Suprapubic skin (tissue), 4 donors: ENCODE measurements at regions not wholly inside any gene's neighbourhood (a gene's known extent, or its start where the extent isn't known, plus 50 kb on each side); places are given as distances from the start of the nearest gene placed in this dataset.
"Not testable (repeated sequence)": the region's sequence is repeated elsewhere in the genome, so short reads cannot be mapped to it uniquely, and the experiment has no call there.

Experiments
- DNase-seq, 2 donors: peaks; one replicate each; pipeline ENCODE4 v3.0.0-alpha.2; 2019; ENCODE audit warnings: low spot score in 2 of 2
- H3K27ac ChIP-seq: fragments of 200-600 bp; sonication (generic); one replicate; pipeline ENCODE4 v1.5.1; 2019
- H3K27me3 ChIP-seq: fragments of 200-600 bp; sonication (generic); one replicate; pipeline ENCODE4 v1.5.1; 2019
- H3K36me3 ChIP-seq: fragments of 200-600 bp; sonication (generic); one replicate; pipeline ENCODE4 v1.5.1; 2019
- H3K4me1 ChIP-seq: fragments of 200-600 bp; sonication (generic); one replicate; pipeline ENCODE4 v1.5.1; 2019
- H3K4me3 ChIP-seq: fragments of 200-600 bp; sonication (generic); one replicate; pipeline ENCODE4 v1.5.1; 2019; ENCODE audit warnings: mild to moderate bottlenecking
- H3K9me3 ChIP-seq: fragments of 200-600 bp; sonication (generic); one replicate; pipeline ENCODE4 v1.5.1; 2019
- CTCF ChIP-seq, 2 donors: fragments of 200-600 bp in 1 of 2; fragments of 450-650 bp in 1 of 2; sonication (generic) in 1 of 2; IDR thresholded peaks; one replicate each; pipeline ENCODE4 v1.5.1; 2016 to 2019; ENCODE audit warnings: antibody characterized with exemption in 2 of 2, mild to moderate bottlenecking in 1 of 2, moderate library complexity in 1 of 2
- EP300 ChIP-seq: sonication (generic); formaldehyde crosslinking; IDR thresholded peaks from one replicate; pipeline ENCODE4 v1.6.1; 2017; ENCODE audit warnings: antibody characterized with exemption
- POLR2A ChIP-seq, 2 donors: fragments of 450-650 bp; IDR thresholded peaks; one replicate each; pipeline ENCODE4 v1.6.1; 2017; ENCODE audit warnings: antibody characterized with exemption in 2 of 2, mild to moderate bottlenecking in 2 of 2, moderate library complexity in 2 of 2
- POLR2AphosphoS5 ChIP-seq, 3 donors: sonication (generic); formaldehyde crosslinking; IDR thresholded peaks; one replicate each; pipeline ENCODE4 v1.6.1; 2017; ENCODE audit warnings: antibody characterized with exemption in 3 of 3
- WGBS: methylation state at CpG from one replicate; pipeline ENCODE4 v1.1.5; 2018; 5-methylcytosine and 5-hydroxymethylcytosine counted together

DNA sequence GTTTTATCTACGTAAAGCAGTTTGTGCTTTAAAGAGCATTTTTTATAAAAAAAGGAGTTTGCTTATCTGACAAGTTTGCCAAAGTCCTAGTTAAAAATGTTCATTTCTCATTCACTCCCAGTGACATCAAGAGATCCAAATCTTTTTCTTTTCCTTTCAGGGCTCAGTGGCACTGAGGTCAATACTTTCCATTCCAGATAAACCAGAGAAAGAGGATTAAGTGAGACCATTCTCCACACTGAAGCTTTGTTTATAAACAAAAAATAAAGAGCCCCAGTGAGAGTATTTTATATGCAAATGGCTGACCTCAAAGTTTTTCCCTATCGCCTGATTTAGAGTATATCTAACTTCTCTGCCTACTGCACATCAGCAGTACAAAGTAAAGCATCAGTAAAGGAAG is 199.8 kb downstream of the ALG10B start:
- TF ChIP-seq POLR2AphosphoS5 (IDR thresholded peaks at IDR 0.05) (no peak), CTCF (IDR thresholded peaks at IDR 0.05) (no peak), EP300 (no peak), POLR2A (IDR thresholded peaks at IDR 0.05) (no peak)
- Histone ChIP-seq H3K27ac (no peak overlapping the region), H3K27me3 (no peaks in the 10 kb centered on the region), H3K36me3 (no peaks in the 10 kb centered on the region), H3K4me3 (no peak overlapping the region), H3K4me1 (no peaks in the 10 kb centered on the region), H3K9me3 (peaks cover 4% of the 10 kb centered on the region)
- WGBS = 59% methylated on average over 2 of the region's 2 CpGs
- no peak for DNase-seq

DNA sequence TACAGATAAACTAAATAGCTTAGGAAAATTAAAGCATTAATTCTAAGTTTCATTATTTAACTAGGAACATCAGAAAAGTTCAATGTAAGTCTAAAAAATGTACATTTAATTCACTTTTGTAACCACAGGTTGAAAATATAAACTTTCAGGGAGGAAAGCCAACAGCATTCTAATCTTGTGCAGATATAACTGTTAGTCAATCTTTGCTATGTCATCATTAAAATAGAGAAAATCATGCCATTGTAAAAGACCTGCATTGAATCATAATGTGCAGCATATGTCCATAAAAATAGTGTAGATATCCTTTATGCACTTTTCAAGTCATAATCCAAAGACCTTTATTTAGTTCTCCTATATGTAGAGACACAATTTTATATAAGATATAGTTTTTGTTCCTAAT is 207.3 kb downstream of the ALG10B start:
- no peak for TF ChIP-seq CTCF (IDR thresholded peaks at IDR 0.05)
- TF ChIP-seq POLR2A (IDR thresholded peaks at IDR 0.05) = no peak

DNA sequence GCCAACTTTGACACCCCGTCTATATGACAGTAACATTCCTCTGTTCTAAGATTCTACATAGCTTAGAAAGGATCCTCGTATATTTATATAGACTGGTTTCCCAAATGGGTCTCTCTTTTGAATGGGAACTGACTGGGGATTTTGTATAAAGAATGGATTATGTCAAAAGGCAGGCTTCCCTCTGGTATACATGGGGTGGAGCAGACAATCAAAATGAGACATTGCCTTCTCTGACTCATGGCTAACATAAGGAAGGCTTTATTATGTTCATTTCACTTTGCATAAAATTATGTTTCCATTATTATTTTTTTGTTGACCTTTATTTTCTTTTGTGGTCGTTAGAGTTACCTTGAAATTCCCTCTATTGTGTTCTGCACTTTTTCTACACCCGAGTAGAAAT is 211.1 kb downstream of the ALG10B start:
- no peaks in the 10 kb centered on the region for H3K36me3 ChIP-seq
- WGBS = 58% methylated on average over 4 of the region's 4 CpGs
- no peak overlapping the region for H3K27ac ChIP-seq
- DNase-seq = no peak
- H3K9me3 ChIP-seq = no peaks in the 10 kb centered on the region
- TF ChIP-seq POLR2AphosphoS5 (IDR thresholded peaks at IDR 0.05) (no peak), CTCF (IDR thresholded peaks at IDR 0.05) (no peak), POLR2A (IDR thresholded peaks at IDR 0.05) (no peak), EP300 (no peak)
- no peaks in the 10 kb centered on the region for H3K27me3 ChIP-seq
- no peak overlapping the region for H3K4me3 ChIP-seq
- no peaks in the 10 kb centered on the region for H3K4me1 ChIP-seq

More for the DNA sequence above, 207.3 kb downstream of the ALG10B start:
- no peaks in the 10 kb centered on the region for H3K27me3 ChIP-seq
- no peak overlapping the region for H3K4me3 ChIP-seq
- no peaks in the 10 kb centered on the region for H3K4me1 ChIP-seq
- H3K36me3 ChIP-seq = no peaks in the 10 kb centered on the region
- DNase-seq = no peak
- H3K9me3 ChIP-seq = no peaks in the 10 kb centered on the region
- no peak overlapping the region for H3K27ac ChIP-seq

- no peak for DNase-seq
- H3K4me3 ChIP-seq = no peak overlapping the region
- TF ChIP-seq POLR2A (IDR thresholded peaks at IDR 0.05) (no peak), EP300 (no peak), POLR2AphosphoS5 (IDR thresholded peaks at IDR 0.05) (no peak), CTCF (IDR thresholded peaks at IDR 0.05) (no peak)
- no peaks in the 10 kb centered on the region for H3K4me1 ChIP-seq
- H3K9me3 ChIP-seq = no peaks in the 10 kb centered on the region
- H3K27ac ChIP-seq = no peak overlapping the region
- H3K36me3 ChIP-seq = no peaks in the 10 kb centered on the region
- 90% methylated on average over 1 of the region's 1 CpG for WGBS
- H3K27me3 ChIP-seq = no peaks in the 10 kb centered on the region
These were observed 212.0 kb downstream of the ALG10B start for GRCh38 chr12:38528527-38528926.

- not testable (repeated sequence) for H3K27ac ChIP-seq, H3K27me3 ChIP-seq, H3K9me3 ChIP-seq, H3K36me3 ChIP-seq, H3K4me3 ChIP-seq, DNase-seq, H3K4me1 ChIP-seq
- WGBS = 89% methylated on average over 3 of the region's 3 CpGs
These were observed 212.7 kb downstream of the ALG10B start for GRCh38 chr12:38529281-38529680.

- H3K27ac ChIP-seq = no peak overlapping the region
- no peaks in the 10 kb centered on the region for H3K27me3 ChIP-seq
- H3K9me3 ChIP-seq = no peaks in the 10 kb centered on the region
- WGBS = 77% methylated on average over 4 of the region's 4 CpGs
- H3K4me3 ChIP-seq = no peak overlapping the region
- DNase-seq = no peak
- no peaks in the 10 kb centered on the region for H3K4me1 ChIP-seq
- TF ChIP-seq POLR2AphosphoS5 (IDR thresholded peaks at IDR 0.05) = no peak
- TF ChIP-seq EP300 = no peak
- TF ChIP-seq CTCF (IDR thresholded peaks at IDR 0.05) = no peak
- TF ChIP-seq POLR2A (IDR thresholded peaks at IDR 0.05) = no peak
- H3K36me3 ChIP-seq = no peaks in the 10 kb centered on the region
These were observed 221.7 kb downstream of the ALG10B start for GRCh38 chr12:38538319-38538718.
